ENCODE measurements at regions not wholly inside any gene's neighbourhood (a gene's known extent, or its start where the extent isn't known, plus 50 kb on each side); places are given as distances from the start of the nearest gene placed in this dataset.
A peak's percentile ranks its signal among the peaks of the same experiment; 100 is the strongest.

DNA sequence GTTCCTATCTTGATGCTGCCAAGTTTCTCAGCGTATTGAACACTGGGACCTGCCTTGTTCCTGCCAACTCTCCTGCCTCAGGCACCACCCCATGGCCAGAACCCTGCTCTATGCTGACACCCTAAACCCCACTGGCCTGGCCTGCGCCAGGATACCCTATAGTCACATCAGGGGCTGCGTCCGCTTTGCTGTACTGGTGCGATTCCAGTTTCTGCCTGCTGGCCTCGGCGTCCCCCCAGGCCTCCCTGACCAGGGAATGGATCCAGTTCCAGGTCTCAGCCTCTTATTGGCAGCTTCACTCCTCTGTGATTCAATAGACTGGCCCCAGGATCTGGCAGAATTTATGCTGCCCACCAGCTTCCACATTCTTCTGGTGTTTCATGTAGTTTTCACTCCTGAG, 55.0 kb downstream of the GPR6 start:
- no peak for DNase-seq (ENCODE audit: insufficient read length, low spot score)
- no peak for FAIRE-seq
- TF ChIP-seq POU2F2 (IDR thresholded peaks at IDR 0.05; ENCODE audit: low read depth, low read length) (no peak), POLR2AphosphoS5 (IDR thresholded peaks at IDR 0.05; ENCODE audit: low read depth, low read length) (no peak), SPI1 (IDR thresholded peaks at IDR 0.05; ENCODE audit: low read depth, low read length) (no peak), TAF1 (IDR thresholded peaks at IDR 0.05; ENCODE audit: low read depth, low read length) (no peak), POLR2A (IDR thresholded peaks at IDR 0.05; ENCODE audit: low read depth, low read length) (no peak), PAX5 (IDR thresholded peaks at IDR 0.05; ENCODE audit: insufficient read depth, low read length, severe bottlenecking) (no peak)

DNA sequence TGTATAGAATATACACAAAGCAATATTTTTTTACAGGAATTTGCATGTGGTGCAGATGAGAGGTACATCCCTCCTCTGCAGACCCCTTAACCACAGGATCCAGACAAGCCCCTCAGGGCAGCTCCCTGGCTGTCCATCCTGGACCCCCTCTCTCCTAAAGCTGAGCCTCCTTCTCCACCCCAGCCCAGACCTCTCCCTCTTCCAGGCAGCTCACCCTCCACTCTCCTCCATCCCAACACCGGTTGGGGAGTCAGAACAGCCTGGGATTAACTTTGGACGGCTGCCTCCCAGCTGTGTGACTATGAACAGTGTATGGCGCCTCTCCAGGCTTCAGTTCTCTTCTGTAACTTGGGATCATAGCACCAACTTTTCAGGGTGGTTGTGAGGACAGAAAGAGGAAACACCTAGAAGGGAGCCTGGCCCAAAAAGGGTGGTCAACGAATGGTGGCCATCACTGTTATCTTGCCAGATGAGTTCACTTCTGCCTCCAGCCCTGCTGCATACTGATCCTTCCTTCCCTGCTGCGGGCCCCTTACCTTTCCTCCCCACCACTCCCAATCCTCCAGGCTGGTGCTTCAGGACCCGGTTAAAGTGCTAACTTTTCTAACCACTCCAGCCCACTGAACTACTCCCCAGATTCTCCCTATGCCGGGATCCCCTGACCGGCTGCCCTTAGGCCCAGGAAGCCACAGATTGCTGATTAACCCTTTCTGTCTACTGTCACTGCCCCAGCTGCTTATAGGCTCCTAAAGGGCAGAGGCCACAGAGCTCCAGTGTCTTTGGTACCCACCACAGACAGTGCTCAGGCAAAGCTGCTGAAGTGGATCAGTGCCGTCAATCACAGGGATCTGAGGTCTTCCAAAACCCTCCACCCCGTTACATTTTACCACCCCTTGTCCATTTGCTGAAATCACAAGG, 55.9 kb downstream of the GPR6 start:
- FAIRE-seq: no peak
- DNase-seq (ENCODE audit: insufficient read length, low spot score): no peak
- TF ChIP-seq POU2F2 (IDR thresholded peaks at IDR 0.05; ENCODE audit: low read depth, low read length) (no peak), PAX5 (IDR thresholded peaks at IDR 0.05; ENCODE audit: insufficient read depth, low read length, severe bottlenecking) (no peak), POLR2AphosphoS5 (IDR thresholded peaks at IDR 0.05; ENCODE audit: low read depth, low read length) (no peak), POLR2A (IDR thresholded peaks at IDR 0.05; ENCODE audit: low read depth, low read length) (no peak), TAF1 (IDR thresholded peaks at IDR 0.05; ENCODE audit: low read depth, low read length) (no peak), SPI1 (IDR thresholded peaks at IDR 0.05; ENCODE audit: low read depth, low read length) (no peak)

DNA sequence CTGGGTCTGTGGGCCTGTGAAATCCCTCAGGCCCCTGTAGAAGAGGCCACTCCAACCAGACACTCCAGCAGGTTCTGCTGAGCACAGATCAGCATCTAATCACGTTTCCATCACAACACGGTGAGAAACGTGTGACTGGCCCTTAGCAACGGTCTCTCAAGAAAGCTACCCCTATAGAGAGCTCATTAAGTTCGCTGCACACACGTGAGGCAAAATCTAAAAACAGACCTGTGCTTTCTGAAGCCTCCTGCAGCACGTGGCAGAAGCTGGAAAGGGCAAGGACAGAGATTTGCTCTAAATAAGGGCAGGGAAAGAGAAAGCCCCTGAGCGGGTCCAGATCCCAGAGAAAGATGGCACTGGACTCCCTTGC, 56.5 kb downstream of the GPR6 start:
- DNase-seq (ENCODE audit: insufficient read length, low spot score): no peak
- TF ChIP-seq POLR2AphosphoS5 (IDR thresholded peaks at IDR 0.05; ENCODE audit: low read depth, low read length) (no peak), POLR2A (IDR thresholded peaks at IDR 0.05; ENCODE audit: low read depth, low read length) (no peak), TAF1 (IDR thresholded peaks at IDR 0.05; ENCODE audit: low read depth, low read length) (no peak), POU2F2 (IDR thresholded peaks at IDR 0.05; ENCODE audit: low read depth, low read length) (no peak), PAX5 (IDR thresholded peaks at IDR 0.05; ENCODE audit: insufficient read depth, low read length, severe bottlenecking) (no peak), SPI1 (IDR thresholded peaks at IDR 0.05; ENCODE audit: low read depth, low read length) (no peak)
- no peak for FAIRE-seq

DNA sequence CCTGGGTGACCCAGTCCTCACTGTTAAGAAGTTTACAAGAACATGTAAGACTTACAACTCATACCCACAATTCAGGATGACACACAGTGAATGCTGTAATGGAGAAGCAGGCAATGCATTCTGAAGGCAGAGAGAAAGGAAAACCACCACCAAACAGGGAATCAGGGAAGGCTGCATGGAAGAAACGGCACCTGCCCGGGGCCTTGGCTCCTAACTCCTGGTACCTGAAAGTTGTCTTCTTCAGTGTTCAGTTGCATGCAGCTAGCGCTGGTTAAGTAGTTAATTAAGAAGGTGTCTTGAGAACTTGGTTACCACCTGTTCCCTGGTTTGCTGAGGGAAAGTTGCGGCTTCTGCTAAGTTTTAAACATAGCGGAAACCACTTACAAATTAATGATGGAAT, 57.2 kb downstream of the GPR6 start:
- DNase-seq (ENCODE audit: insufficient read length, low spot score): no peak
- TF ChIP-seq PAX5 (IDR thresholded peaks at IDR 0.05; ENCODE audit: insufficient read depth, low read length, severe bottlenecking) (no peak), SPI1 (IDR thresholded peaks at IDR 0.05; ENCODE audit: low read depth, low read length) (no peak), POLR2AphosphoS5 (IDR thresholded peaks at IDR 0.05; ENCODE audit: low read depth, low read length) (no peak), POLR2A (IDR thresholded peaks at IDR 0.05; ENCODE audit: low read depth, low read length) (no peak), POU2F2 (IDR thresholded peaks at IDR 0.05; ENCODE audit: low read depth, low read length) (no peak), TAF1 (IDR thresholded peaks at IDR 0.05; ENCODE audit: low read depth, low read length) (no peak)
- no peak for FAIRE-seq

DNA sequence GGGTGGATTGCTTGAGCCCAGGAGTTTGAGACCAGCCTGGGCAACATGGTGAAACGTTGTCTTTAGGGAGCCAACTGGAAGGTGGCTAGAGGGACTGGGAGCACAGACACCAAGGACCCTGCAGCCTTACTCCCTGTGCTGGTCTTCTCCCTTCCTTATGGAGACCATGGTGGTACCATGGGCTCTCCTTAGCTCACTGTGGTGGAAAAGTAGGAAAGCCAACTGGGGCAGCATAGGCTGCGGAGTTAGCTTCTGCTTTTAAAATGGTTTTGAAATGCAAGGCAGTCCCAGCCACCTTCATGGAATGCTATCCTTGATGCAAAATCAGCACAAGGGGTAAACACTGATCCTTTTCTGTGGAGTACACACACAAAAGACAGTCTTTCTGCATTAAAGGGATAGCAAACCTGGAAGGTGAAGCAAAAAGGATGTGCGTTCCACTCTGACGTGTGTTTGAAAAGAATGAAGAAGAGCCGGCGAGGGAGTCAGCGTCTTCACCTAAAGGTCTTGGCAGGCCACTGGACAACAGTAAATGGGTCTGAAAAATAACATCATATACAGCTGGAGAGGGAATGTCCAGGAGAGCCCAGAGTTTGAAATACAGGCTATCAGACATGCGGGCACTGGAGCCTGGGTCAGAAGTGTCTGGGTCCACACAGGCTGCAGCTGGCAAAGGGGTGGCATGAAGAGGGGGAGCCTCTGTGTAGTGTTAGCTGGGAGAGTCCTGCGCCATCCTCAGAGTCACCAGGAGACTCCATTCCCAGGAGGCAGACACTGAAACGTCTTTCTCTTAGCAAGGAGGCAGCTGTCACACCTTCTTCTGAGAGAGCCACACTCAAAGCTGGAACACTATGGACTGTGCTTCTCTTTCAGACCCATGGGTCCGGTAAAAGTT, 58.5 kb downstream of the GPR6 start:
- DNase-seq (ENCODE audit: insufficient read length, low spot score): no peak
- TF ChIP-seq POLR2A (IDR thresholded peaks at IDR 0.05; ENCODE audit: low read depth, low read length) (no peak), PAX5 (IDR thresholded peaks at IDR 0.05; ENCODE audit: insufficient read depth, low read length, severe bottlenecking) (no peak), POLR2AphosphoS5 (IDR thresholded peaks at IDR 0.05; ENCODE audit: low read depth, low read length) (no peak), POU2F2 (IDR thresholded peaks at IDR 0.05; ENCODE audit: low read depth, low read length) (no peak), TAF1 (IDR thresholded peaks at IDR 0.05; ENCODE audit: low read depth, low read length) (no peak), SPI1 (IDR thresholded peaks at IDR 0.05; ENCODE audit: low read depth, low read length) (no peak)
- no peak for FAIRE-seq

DNA sequence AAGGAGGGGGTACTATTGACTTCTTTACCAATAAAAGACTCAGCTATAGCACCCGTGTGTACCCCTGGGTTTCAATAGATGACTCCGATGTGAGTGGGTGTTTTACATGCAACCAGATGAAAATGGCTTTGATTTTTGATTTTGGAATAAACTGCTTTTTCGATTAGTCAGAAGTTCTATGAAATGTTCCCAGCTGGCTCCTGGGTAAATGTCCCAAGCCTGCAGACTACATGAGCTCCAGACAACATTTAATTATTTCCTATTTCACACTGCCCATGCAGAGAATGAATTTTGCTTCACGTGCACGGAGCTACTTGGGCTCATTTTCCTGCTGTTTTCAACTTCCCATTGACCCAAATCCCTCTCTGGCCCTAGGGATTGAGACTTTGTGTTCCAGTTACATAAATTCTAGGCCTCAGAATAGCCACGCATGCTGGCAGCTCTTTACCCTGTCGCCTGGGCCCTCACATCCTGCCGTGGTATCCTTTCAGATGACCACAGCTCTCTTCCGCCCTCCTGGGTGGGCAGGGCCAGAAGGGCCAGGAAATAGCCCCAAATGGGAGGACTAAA, 59.7 kb downstream of the GPR6 start:
- TF ChIP-seq POLR2A (IDR thresholded peaks at IDR 0.05; ENCODE audit: low read depth, low read length) (no peak), POU2F2 (IDR thresholded peaks at IDR 0.05; ENCODE audit: low read depth, low read length) (no peak), PAX5 (IDR thresholded peaks at IDR 0.05; ENCODE audit: insufficient read depth, low read length, severe bottlenecking) (no peak), TAF1 (IDR thresholded peaks at IDR 0.05; ENCODE audit: low read depth, low read length) (no peak), POLR2AphosphoS5 (IDR thresholded peaks at IDR 0.05; ENCODE audit: low read depth, low read length) (no peak), SPI1 (IDR thresholded peaks at IDR 0.05; ENCODE audit: low read depth, low read length) (no peak)
- FAIRE-seq (no peak), DNase-seq (ENCODE audit: insufficient read length, low spot score) (no peak)

DNA sequence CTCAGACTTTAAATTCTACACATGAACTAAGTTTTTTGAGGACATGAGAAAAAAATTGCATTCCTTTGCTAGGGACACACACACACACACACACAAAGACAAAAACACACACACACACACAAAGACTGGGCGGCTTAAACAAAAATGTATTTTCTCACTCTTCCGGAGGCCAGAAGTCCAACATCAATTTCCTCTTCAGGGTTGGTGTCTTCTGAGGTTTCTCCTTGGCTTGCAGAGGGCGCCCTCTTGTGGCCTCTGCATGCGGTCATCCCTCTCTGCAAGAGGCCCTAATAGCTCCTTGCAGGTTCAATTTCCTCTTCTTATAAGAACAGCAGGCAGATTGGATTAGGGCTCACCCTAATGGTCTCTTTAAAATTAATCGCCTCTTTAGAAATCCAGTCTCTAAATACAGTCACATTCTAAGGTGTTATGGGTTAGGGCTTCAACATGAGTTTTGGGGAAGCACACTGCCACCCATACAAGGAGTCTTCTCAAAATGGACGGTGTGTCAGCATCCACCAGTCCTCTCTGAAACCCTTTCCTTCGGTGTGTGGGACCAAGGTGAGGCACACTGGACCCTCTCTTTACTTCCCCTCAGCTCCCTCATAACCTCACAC, 61.4 kb downstream of the GPR6 start:
- DNase-seq (ENCODE audit: insufficient read length, low spot score) (peak; percentile 49), FAIRE-seq (peak; percentile 83)
- TF ChIP-seq PAX5 (IDR thresholded peaks at IDR 0.05; ENCODE audit: insufficient read depth, low read length, severe bottlenecking) (no peak), POU2F2 (IDR thresholded peaks at IDR 0.05; ENCODE audit: low read depth, low read length) (peak; percentile 66; the same call in 1 of the 2 replicates), SPI1 (IDR thresholded peaks at IDR 0.05; ENCODE audit: low read depth, low read length) (no peak), POLR2AphosphoS5 (IDR thresholded peaks at IDR 0.05; ENCODE audit: low read depth, low read length) (no peak), TAF1 (IDR thresholded peaks at IDR 0.05; ENCODE audit: low read depth, low read length) (no peak), POLR2A (IDR thresholded peaks at IDR 0.05; ENCODE audit: low read depth, low read length) (no peak)

DNA sequence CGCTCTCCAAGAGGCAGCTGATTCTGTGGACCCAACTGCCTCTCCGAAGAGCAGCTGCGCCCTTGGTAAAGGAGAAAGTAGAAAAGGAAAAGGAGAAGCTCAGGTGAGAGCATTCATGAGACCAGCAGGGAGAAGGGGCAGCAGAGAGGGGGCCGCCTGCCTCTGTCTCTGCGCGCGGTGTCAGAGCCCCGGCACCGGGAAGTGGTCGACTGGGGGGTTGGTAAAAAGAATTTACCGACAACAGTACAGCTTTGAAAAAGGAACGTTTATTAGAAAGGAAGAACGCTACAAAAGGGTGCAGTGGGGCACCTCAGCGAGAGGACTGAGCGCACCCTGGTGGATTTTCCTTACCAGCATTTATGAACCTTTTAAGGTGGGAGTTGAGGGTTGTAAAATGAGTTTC, 61.9 kb downstream of the GPR6 start:
- DNase-seq (ENCODE audit: insufficient read length, low spot score) (no peak), FAIRE-seq (peak; percentile 60)
- TF ChIP-seq TAF1 (IDR thresholded peaks at IDR 0.05; ENCODE audit: low read depth, low read length) (no peak), PAX5 (IDR thresholded peaks at IDR 0.05; ENCODE audit: insufficient read depth, low read length, severe bottlenecking) (no peak), POLR2A (IDR thresholded peaks at IDR 0.05; ENCODE audit: low read depth, low read length) (no peak), SPI1 (IDR thresholded peaks at IDR 0.05; ENCODE audit: low read depth, low read length) (no peak), POLR2AphosphoS5 (IDR thresholded peaks at IDR 0.05; ENCODE audit: low read depth, low read length) (no peak), POU2F2 (IDR thresholded peaks at IDR 0.05; ENCODE audit: low read depth, low read length) (no peak)
